Activated CD4-positive, alpha-beta T cell treated with anti-CD3 and anti-CD28 coated beads, Interleukin-2, amount 50 U/mL, for 1 hour (primary cell): ENCODE measurements at regions not wholly inside any gene's neighbourhood (a gene's known extent, or its start where the extent isn't known, plus 50 kb on each side); places are given as distances from the start of the nearest gene placed in this dataset.

Experiments used
- DNase-seq: peaks from one replicate; pipeline ENCODE4 v3.0.0-alpha.2; 2020

GRCh38 chr17:72022328-72023275 lies 98.2 kb upstream of the SOX9 start:
- DNase-seq: no peak

GRCh38 chr17:72024457-72024856 lies 96.4 kb upstream of the SOX9 start:
- DNase-seq: no peak

GRCh38 chr17:72025113-72025512 lies 95.7 kb upstream of the SOX9 start:
- no peak for DNase-seq

- peak; percentile 1 for DNase-seq
Observed at GRCh38 chr17:72030067-72030899, 90.5 kb upstream of the SOX9 start.

- no peak for DNase-seq
Observed at GRCh38 chr17:72031219-72031884, 89.5 kb upstream of the SOX9 start.

- no peak for DNase-seq
Observed at GRCh38 chr17:72033334-72033733, 87.5 kb upstream of the SOX9 start.

- DNase-seq: no peak
Observed at GRCh38 chr17:72034000-72034399, 86.8 kb upstream of the SOX9 start.

- DNase-seq: no peak
Observed at GRCh38 chr17:72038427-72038826, 82.4 kb upstream of the SOX9 start.

- no peak for DNase-seq
Observed at GRCh38 chr17:72039490-72039889, 81.3 kb upstream of the SOX9 start.

GRCh38 chr17:72046178-72046577 lies 74.6 kb upstream of the SOX9 start:
- no peak for DNase-seq

- DNase-seq: no peak
Observed at GRCh38 chr17:72046643-72047612, 73.9 kb upstream of the SOX9 start.

GRCh38 chr17:72049914-72050313 lies 70.9 kb upstream of the SOX9 start:
- no peak for DNase-seq

GRCh38 chr17:72053036-72053435 lies 67.8 kb upstream of the SOX9 start:
- no peak for DNase-seq

GRCh38 chr17:72053449-72053848 lies 67.4 kb upstream of the SOX9 start:
- no peak for DNase-seq

- DNase-seq: no peak
Observed at GRCh38 chr17:72056155-72056554, 64.7 kb upstream of the SOX9 start.

- no peak for DNase-seq
Observed at GRCh38 chr17:72056727-72057290, 64.0 kb upstream of the SOX9 start.

- DNase-seq: no peak
Observed at GRCh38 chr17:72060084-72060483, 60.7 kb upstream of the SOX9 start.

GRCh38 chr17:72063262-72063661 lies 57.6 kb upstream of the SOX9 start:
- no peak for DNase-seq

- DNase-seq: no peak
Observed at GRCh38 chr17:72063756-72064450, 56.9 kb upstream of the SOX9 start.

GRCh38 chr17:72064606-72065193 lies 56.1 kb upstream of the SOX9 start:
- no peak for DNase-seq

GRCh38 chr17:72065556-72065955 lies 55.3 kb upstream of the SOX9 start:
- no peak for DNase-seq
